K562 (cell line): ENCODE measurements at regions not wholly inside any gene's neighbourhood (a gene's known extent, or its start where the extent isn't known, plus 50 kb on each side); places are given as distances from the start of the nearest gene placed in this dataset.

Experiments
- ATAC-seq: fragments of 200-7000 bp; cut with Tn5 transposase; 3 replicates; pipeline ENCODE4 v1.9.1; 2020; ENCODE audit warnings: moderate library complexity
- BruUV-seq: library from RNA; stranded (reverse); fragments of 400-500 nt; replicated peaks from 2 replicates; lab custom pipeline; 2021; lab: Mats Ljungman, UMichigan
- CTCF ChIA-PET: fragments of 300-600 bp; formaldehyde crosslinking; extraction: SDS; loops from one replicate; lab custom pipeline; 2021; ENCODE audit warnings: low intra/inter-chr PET ratio; lab: Yijun Ruan, JAX
- POLR2A ChIA-PET: fragments of 300-600, 350-650 bp; sonication (Branson Sonifier 250); formaldehyde crosslinking; extraction: SDS; loops from one replicate; lab custom pipeline; 2021; ENCODE audit warnings: antibody characterized with exemption, inconsistent platforms; lab: Yijun Ruan, JAX
- DNase-seq, 4 experiments: peaks; one replicate each; pipeline versions ENCODE4 v3.0.0 to v3.0.0-alpha.2; 2011 to 2018; ENCODE audit warnings: low spot score in 3 of 4, mixed read lengths in 3 of 4; ENCODE audit errors: extremely low read depth in 1 of 4
- FAIRE-seq: peaks from 2 replicates; lab custom pipeline; 2011; peaks lifted over from hg19 to GRCh38; lab: Jason Lieb, UNC
- H2AFZ ChIP-seq: 2 replicates; pipeline ENCODE4 v1.6.0; 2011; ENCODE audit warnings: low read depth, low read length, control low read depth, inconsistent platforms
- H3K27ac ChIP-seq: fragments of 200-600 bp; 3 replicates; pipeline ENCODE4 v1.8.0; 2011; ENCODE audit warnings: low read depth, mild to moderate bottlenecking, control low read depth, inconsistent platforms, low read length, moderate library complexity, mixed read lengths; ENCODE audit errors: extremely low read depth
- H3K27me3 ChIP-seq, 2 experiments: fragments of 300-600 bp in 1 of 2; 2 replicates in 1 of 2; 3 replicates in 1 of 2; pipeline versions ENCODE4 v1.6.0 to v1.8.0; 2011; ENCODE audit warnings: inconsistent platforms in 2 of 2, low read length in 2 of 2, mild to moderate bottlenecking in 1 of 2, mixed read lengths in 1 of 2, moderate library complexity in 1 of 2; ENCODE audit not compliant: control insufficient read depth in 2 of 2, insufficient read depth in 2 of 2
- H3K36me3 ChIP-seq: fragments of 300-600 bp; 3 replicates; pipeline ENCODE4 v1.8.0; 2011; ENCODE audit warnings: mild to moderate bottlenecking, low read length, inconsistent platforms; ENCODE audit not compliant: control insufficient read depth, insufficient read depth
- H3K4me1 ChIP-seq, 2 experiments: fragments of 200-600 bp in 1 of 2; replicated peaks in 1 of 2; 2 replicates in 1 of 2; 3 replicates in 1 of 2; pipeline versions ENCODE4 v1.5.1 to v1.8.0; 2011; ENCODE audit warnings: inconsistent platforms in 2 of 2, low read length in 2 of 2, mild to moderate bottlenecking in 1 of 2, mixed read lengths in 1 of 2, moderate library complexity in 1 of 2; ENCODE audit not compliant: control insufficient read depth in 2 of 2, insufficient read depth in 2 of 2
- H3K4me2 ChIP-seq: 2 replicates; pipeline ENCODE4 v1.6.1; 2011; ENCODE audit warnings: low read length, control low read depth, inconsistent platforms, mixed read lengths; ENCODE audit not compliant: insufficient read depth
- H3K4me3 ChIP-seq: fragments of 200-600 bp; sonication (generic), shearing (Covaris generic); 2 replicates; pipeline ENCODE4 v1.5.1; 2016; ENCODE audit warnings: control low read depth, inconsistent platforms
- H3K79me2 ChIP-seq: fragments of 200-600 bp; 3 replicates; pipeline ENCODE4 v1.8.0; 2011; ENCODE audit warnings: low read length, inconsistent platforms; ENCODE audit not compliant: control insufficient read depth, insufficient read depth
- H3K9ac ChIP-seq, 2 experiments: 2 replicates each; pipeline versions ENCODE4 v1.6.0 to v1.6.1; 2011; ENCODE audit warnings: low read depth in 2 of 2, low read length in 2 of 2, control low read depth in 1 of 2, inconsistent platforms in 1 of 2, mild to moderate bottlenecking in 1 of 2, mixed read lengths in 1 of 2; ENCODE audit not compliant: insufficient read depth in 1 of 2
- H3K9me1 ChIP-seq: one replicate; pipeline ENCODE4 v1.6.0; 2011; ENCODE audit warnings: inconsistent platforms, mild to moderate bottlenecking, low read length, moderate library complexity; ENCODE audit not compliant: control insufficient read depth, insufficient read depth
- H3K9me3 ChIP-seq: replicated peaks from 2 replicates; pipeline ENCODE4 v1.5.1; 2011; ENCODE audit warnings: low read depth, low read length, inconsistent platforms; ENCODE audit not compliant: control insufficient read depth, insufficient read depth
- H4K20me1 ChIP-seq: replicated peaks from 2 replicates; pipeline ENCODE4 v1.6.1; 2011; ENCODE audit warnings: low read length, inconsistent platforms, mixed read lengths; ENCODE audit not compliant: control insufficient read depth, insufficient read depth
- BRF2 ChIP-seq: IDR thresholded peaks from 3 replicates; pipeline ENCODE4 v1.6.1; 2011; ENCODE audit warnings: borderline replicate concordance, mild to moderate bottlenecking; ENCODE audit not compliant: insufficient read length, insufficient read depth
- CC2D1A ChIP-seq: fragments of 450-650 bp; IDR thresholded peaks from 2 replicates; pipeline ENCODE4 v1.6.1; 2017; ENCODE audit warnings: mild to moderate bottlenecking
- DACH1 ChIP-seq: fragments of 450-650 bp; IDR thresholded peaks from 2 replicates; pipeline ENCODE4 v1.6.1; 2018; ENCODE audit not compliant: partially characterized antibody
- MXI1 ChIP-seq: IDR thresholded peaks from 2 replicates; pipeline ENCODE4 v1.6.1; 2011; ENCODE audit warnings: low read depth, mild to moderate bottlenecking, improper control_type of control experiment, low read length
- MYC ChIP-seq, 2 experiments: fragments of 250-450 bp in 1 of 2; sonication (Bioruptor Pico) in 1 of 2; IDR thresholded peaks; 2 replicates each; pipeline versions ENCODE4 v1.5.1 to v1.6.1; 2012 to 2021; ENCODE audit warnings: low read depth in 2 of 2, borderline replicate concordance in 1 of 2, improper control_type of control experiment in 1 of 2, low read length in 1 of 2, mild to moderate bottlenecking in 1 of 2, moderate library complexity in 1 of 2
- NFXL1 ChIP-seq: fragments of 450-650 bp; formaldehyde crosslinking; IDR thresholded peaks from 2 replicates; pipeline ENCODE4 v1.4.0; 2021; ENCODE audit warnings: mild to moderate bottlenecking
- RFX5 ChIP-seq: IDR thresholded peaks from 2 replicates; pipeline ENCODE4 v1.6.1; 2011; ENCODE audit warnings: low read depth, mild to moderate bottlenecking, improper control_type of control experiment, low read length
- RHOXF2B ChIP-seq: fragments of 250-450 bp; sonication (Bioruptor Pico); conservative IDR thresholded peaks from 2 replicates; pipeline ENCODE4 v1.5.1; 2021
- SMAD1 ChIP-seq: fragments of 150-350 bp; IDR thresholded peaks from 2 replicates; pipeline ENCODE4 v1.6.1; 2014; ENCODE audit warnings: low read length, low read depth; ENCODE audit not compliant: partially characterized antibody
- TAF1 ChIP-seq: IDR thresholded peaks from 2 replicates; pipeline ENCODE4 v1.6.1; 2011; ENCODE audit warnings: mild to moderate bottlenecking, low read length, moderate library complexity; ENCODE audit not compliant: insufficient read depth, control insufficient read depth, severe bottlenecking; ENCODE audit errors: extremely low read depth
- TAF7 ChIP-seq: fragments of 450-650 bp; IDR thresholded peaks from 2 replicates; pipeline ENCODE4 v1.6.1; 2016; ENCODE audit warnings: missing genetic modification characterization, missing compliant biosample characterization
- ZEB2 ChIP-seq: fragments of 450-650 bp; IDR thresholded peaks from 2 replicates; pipeline ENCODE4 v1.6.1; 2016
- ZKSCAN1 ChIP-seq: fragments of 150-350 bp; IDR thresholded peaks from 2 replicates; pipeline ENCODE4 v1.6.1; 2016; ENCODE audit warnings: low read depth, low read length
- ZNF311 ChIP-seq: fragments of 250-450 bp; sonication (Bioruptor Pico); IDR thresholded peaks from 2 replicates; pipeline ENCODE4 v1.4.0; 2020; ENCODE audit warnings: mild to moderate bottlenecking, moderate library complexity
- ZNF316 ChIP-seq: fragments of 450-650 bp; IDR thresholded peaks from 2 replicates; pipeline ENCODE4 v1.6.1; 2016
- ZNF384 ChIP-seq: IDR thresholded peaks from 2 replicates; pipeline ENCODE4 v1.6.1; 2012; ENCODE audit warnings: low read depth, low read length, improper control_type of control experiment
- ZNF445 ChIP-seq: fragments of 250-450 bp; sonication (Bioruptor Pico); IDR thresholded peaks from 2 replicates; pipeline ENCODE4 v1.4.0; 2020; ENCODE audit warnings: low read depth, mild to moderate bottlenecking, moderate library complexity
- WGBS: fragments of 100-300 bp; shearing (Covaris generic); methylation state at CpG from one replicate; pipeline ENCODE4 v1.1.6; 2016; ENCODE audit warnings: low coverage, mixed read lengths; ENCODE audit not compliant: insufficient coverage; ENCODE audit errors: missing lambda C conversion rate; 5-methylcytosine and 5-hydroxymethylcytosine counted together
- in situ Hi-C: fragments of 300-500 bp; cut with MboI; formaldehyde crosslinking; loops from 4 replicates; pipeline ENCODE4 v1.15.0; 2018; ENCODE audit warnings: inconsistent platforms, mixed read lengths
- intact Hi-C: fragments of 100-400 bp; cut with micrococcal nuclease; formaldehyde crosslinking; loops from 2 replicates; pipeline ENCODE4 v1.14.2; 2022
- TF ChIP-seq, protein P1 (sequence below): fragments of 450-650 bp; IDR thresholded peaks from 2 replicates; pipeline ENCODE4 v1.7.1; 2018; ENCODE audit warnings: mild to moderate bottlenecking, low read depth; ENCODE audit not compliant: partially characterized antibody

GRCh38 chr6:6376845-6377244, 56.4 kb upstream of the F13A1 start:
- no peaks in the 10 kb centered on the region for H3K79me2 ChIP-seq
- H3K9ac ChIP-seq: no peak overlapping the region
- in situ Hi-C loops (no loop called here), intact Hi-C loops (no loop called here)
- ChIA-PET CTCF (no interaction called here), POLR2A (no interaction called here)
- no peak for DNase-seq
- no peaks in the 10 kb centered on the region for H3K36me3 ChIP-seq
- no peaks in the 10 kb centered on the region for H3K9me3 ChIP-seq
- no peak overlapping the region for H2AFZ ChIP-seq
- no peak overlapping the region for H3K4me2 ChIP-seq
- no peak for ATAC-seq
- H3K27ac ChIP-seq: no peak overlapping the region
- H3K4me1 ChIP-seq: no peaks in the 10 kb centered on the region
- 4% methylated on average over 6 of the region's 6 CpGs for WGBS
- BruUV-seq: no TSS peak
- FAIRE-seq: no peak
- no peaks in the 10 kb centered on the region for H4K20me1 ChIP-seq
- H3K4me3 ChIP-seq: no peak overlapping the region
- H3K27me3 ChIP-seq: peaks cover 0 to 3% of the 10 kb centered on the region in 2 experiments; a peak in 1 of 5 replicates
- no peaks in the 10 kb centered on the region for H3K9me1 ChIP-seq
- TF ChIP-seq TAF7 (tag): no peak
- no peak for TF ChIP-seq BRF2
- TF ChIP-seq DACH1: no peak
- TF ChIP-seq CC2D1A: no peak
- TF ChIP-seq ZNF311 (CRISPR knock-in tag): no peak
- TF ChIP-seq NFXL1 (CRISPR knock-in tag): no peak
- TF ChIP-seq ZNF384: no peak
- no peak for TF ChIP-seq RHOXF2B (CRISPR knock-in tag)
- no peak for TF ChIP-seq ZEB2
- no peak for TF ChIP-seq ZNF316
- TF ChIP-seq ZNF445 (CRISPR knock-in tag): no peak
- TF ChIP-seq, protein P1, sequence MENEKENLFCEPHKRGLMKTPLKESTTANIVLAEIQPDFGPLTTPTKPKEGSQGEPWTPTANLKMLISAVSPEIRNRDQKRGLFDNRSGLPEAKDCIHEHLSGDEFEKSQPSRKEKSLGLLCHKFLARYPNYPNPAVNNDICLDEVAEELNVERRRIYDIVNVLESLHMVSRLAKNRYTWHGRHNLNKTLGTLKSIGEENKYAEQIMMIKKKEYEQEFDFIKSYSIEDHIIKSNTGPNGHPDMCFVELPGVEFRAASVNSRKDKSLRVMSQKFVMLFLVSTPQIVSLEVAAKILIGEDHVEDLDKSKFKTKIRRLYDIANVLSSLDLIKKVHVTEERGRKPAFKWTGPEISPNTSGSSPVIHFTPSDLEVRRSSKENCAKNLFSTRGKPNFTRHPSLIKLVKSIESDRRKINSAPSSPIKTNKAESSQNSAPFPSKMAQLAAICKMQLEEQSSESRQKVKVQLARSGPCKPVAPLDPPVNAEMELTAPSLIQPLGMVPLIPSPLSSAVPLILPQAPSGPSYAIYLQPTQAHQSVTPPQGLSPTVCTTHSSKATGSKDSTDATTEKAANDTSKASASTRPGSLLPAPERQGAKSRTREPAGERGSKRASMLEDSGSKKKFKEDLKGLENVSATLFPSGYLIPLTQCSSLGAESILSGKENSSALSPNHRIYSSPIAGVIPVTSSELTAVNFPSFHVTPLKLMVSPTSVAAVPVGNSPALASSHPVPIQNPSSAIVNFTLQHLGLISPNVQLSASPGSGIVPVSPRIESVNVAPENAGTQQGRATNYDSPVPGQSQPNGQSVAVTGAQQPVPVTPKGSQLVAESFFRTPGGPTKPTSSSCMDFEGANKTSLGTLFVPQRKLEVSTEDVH: no peak
- TF ChIP-seq ZKSCAN1: no peak
- no peak for TF ChIP-seq RFX5
- no peak for TF ChIP-seq TAF1
- TF ChIP-seq MYC (IDR thresholded peaks at IDR 0.05; ENCODE audit: low read depth, low read length): no peak
- no peak for TF ChIP-seq MYC (CRISPR knock-in tag; IDR thresholded peaks at IDR 0.05; ENCODE audit: borderline replicate concordance, low read depth)
- no peak for TF ChIP-seq SMAD1
- TF ChIP-seq MXI1: no peak
- TF ChIP-seq, all 486 proteins: peak for 0
